ENCODE measurements at regions not wholly inside any gene's neighbourhood (a gene's known extent, or its start where the extent isn't known, plus 50 kb on each side); places are given as distances from the start of the nearest gene placed in this dataset.
"Not testable (repeated sequence)": the region's sequence is repeated elsewhere in the genome, so short reads cannot be mapped to it uniquely, and the experiment has no call there.

DNA sequence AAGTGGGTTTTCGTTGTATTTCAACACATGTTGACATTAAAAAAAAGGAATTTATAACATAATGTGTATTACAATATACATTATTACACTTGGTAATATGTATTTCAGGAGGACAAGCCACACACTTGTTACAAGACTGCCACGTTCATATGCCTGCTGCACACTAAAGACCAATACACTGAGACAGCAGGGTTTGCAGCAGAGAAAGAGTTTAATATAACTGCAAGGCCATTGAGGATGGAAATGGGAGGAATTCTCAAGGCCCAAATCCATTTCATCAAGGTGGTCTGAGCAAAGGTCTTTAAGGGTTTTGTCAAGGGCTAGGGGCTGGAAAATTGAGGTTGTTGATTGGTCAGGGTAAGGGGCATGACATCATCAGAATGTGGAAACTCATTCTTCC, 1017.8 kb upstream of the CDH10 start:
- DNase-seq (ENCODE audit: low read depth): no peak
- no peak overlapping the region for H3K4me3 ChIP-seq (ENCODE audit: low read depth, low read length)
- TF ChIP-seq, protein P1, sequence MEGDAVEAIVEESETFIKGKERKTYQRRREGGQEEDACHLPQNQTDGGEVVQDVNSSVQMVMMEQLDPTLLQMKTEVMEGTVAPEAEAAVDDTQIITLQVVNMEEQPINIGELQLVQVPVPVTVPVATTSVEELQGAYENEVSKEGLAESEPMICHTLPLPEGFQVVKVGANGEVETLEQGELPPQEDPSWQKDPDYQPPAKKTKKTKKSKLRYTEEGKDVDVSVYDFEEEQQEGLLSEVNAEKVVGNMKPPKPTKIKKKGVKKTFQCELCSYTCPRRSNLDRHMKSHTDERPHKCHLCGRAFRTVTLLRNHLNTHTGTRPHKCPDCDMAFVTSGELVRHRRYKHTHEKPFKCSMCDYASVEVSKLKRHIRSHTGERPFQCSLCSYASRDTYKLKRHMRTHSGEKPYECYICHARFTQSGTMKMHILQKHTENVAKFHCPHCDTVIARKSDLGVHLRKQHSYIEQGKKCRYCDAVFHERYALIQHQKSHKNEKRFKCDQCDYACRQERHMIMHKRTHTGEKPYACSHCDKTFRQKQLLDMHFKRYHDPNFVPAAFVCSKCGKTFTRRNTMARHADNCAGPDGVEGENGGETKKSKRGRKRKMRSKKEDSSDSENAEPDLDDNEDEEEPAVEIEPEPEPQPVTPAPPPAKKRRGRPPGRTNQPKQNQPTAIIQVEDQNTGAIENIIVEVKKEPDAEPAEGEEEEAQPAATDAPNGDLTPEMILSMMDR (IDR thresholded peaks at IDR 0.05; ENCODE audit: low read depth, low read length): no peak
- TF ChIP-seq POLR2A (IDR thresholded peaks at IDR 0.05; ENCODE audit: extremely low read depth, insufficient read length): no peak
- TF ChIP-seq MYC (IDR thresholded peaks at IDR 0.05; ENCODE audit: low read depth, low read length): no peak
- TF ChIP-seq, protein P2, sequence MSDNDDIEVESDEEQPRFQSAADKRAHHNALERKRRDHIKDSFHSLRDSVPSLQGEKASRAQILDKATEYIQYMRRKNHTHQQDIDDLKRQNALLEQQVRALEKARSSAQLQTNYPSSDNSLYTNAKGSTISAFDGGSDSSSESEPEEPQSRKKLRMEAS (IDR thresholded peaks at IDR 0.05; ENCODE audit: low read depth, low read length): no peak

DNA sequence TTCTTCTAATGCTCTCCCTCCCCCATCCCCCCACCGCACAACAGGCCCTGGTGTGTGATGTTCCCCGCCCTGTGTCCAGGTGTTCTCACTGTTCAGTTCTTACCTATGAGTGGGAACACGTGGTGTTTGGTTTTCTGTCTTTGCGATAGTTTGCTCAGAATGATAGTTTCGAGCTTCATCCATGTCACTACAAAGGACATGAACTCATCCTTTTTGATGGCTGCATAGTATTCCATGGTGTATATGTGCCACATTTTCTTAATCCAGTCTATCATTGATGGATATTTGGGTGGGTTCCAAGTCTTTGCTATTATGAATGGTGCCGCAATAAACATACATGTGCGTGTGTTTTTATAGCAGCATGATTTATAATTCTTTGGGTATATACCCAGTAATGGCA, 1005.5 kb upstream of the CDH10 start:
- H3K4me3 ChIP-seq (ENCODE audit: low read depth, low read length); DNase-seq (ENCODE audit: low read depth): not testable (repeated sequence)

DNA sequence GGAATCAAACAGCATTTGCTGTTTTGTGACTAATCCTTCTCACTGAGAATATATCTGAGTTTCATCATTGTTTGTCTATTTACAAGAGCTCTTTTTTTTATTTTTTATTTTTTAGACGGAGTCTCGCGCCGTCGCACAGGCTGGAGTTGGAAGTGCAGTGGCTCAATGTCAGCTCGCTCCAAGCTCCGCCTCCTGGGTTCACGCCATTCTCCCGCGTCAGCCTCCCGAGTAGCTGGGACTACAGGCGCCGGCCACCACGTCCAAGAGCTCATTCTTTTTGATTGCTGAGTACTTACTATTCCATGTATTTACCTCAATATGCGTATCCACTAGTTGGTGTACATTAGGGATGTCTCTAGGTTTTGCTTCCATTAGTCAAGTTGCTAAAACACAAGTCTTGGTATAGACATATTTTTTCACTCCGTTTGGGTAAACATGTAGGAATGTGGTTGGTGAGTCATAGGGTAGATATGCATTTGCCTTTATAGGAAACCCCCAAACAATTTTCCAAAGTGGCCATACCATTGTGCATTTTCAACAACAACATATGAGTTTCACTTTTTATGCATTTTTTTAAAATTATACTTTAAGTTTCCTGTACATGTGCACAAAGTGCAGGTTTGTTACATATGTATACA, 1005.0 kb upstream of the CDH10 start:
- no peak overlapping the region for H3K4me3 ChIP-seq (ENCODE audit: low read depth, low read length)
- no peak for DNase-seq (ENCODE audit: low read depth)
- TF ChIP-seq, protein P1 (IDR thresholded peaks at IDR 0.05; ENCODE audit: low read depth, low read length): no peak
- TF ChIP-seq, protein P2 (IDR thresholded peaks at IDR 0.05; ENCODE audit: low read depth, low read length): no peak
- TF ChIP-seq POLR2A (IDR thresholded peaks at IDR 0.05; ENCODE audit: extremely low read depth, insufficient read length) (no peak), MYC (IDR thresholded peaks at IDR 0.05; ENCODE audit: low read depth, low read length) (no peak)

DNA sequence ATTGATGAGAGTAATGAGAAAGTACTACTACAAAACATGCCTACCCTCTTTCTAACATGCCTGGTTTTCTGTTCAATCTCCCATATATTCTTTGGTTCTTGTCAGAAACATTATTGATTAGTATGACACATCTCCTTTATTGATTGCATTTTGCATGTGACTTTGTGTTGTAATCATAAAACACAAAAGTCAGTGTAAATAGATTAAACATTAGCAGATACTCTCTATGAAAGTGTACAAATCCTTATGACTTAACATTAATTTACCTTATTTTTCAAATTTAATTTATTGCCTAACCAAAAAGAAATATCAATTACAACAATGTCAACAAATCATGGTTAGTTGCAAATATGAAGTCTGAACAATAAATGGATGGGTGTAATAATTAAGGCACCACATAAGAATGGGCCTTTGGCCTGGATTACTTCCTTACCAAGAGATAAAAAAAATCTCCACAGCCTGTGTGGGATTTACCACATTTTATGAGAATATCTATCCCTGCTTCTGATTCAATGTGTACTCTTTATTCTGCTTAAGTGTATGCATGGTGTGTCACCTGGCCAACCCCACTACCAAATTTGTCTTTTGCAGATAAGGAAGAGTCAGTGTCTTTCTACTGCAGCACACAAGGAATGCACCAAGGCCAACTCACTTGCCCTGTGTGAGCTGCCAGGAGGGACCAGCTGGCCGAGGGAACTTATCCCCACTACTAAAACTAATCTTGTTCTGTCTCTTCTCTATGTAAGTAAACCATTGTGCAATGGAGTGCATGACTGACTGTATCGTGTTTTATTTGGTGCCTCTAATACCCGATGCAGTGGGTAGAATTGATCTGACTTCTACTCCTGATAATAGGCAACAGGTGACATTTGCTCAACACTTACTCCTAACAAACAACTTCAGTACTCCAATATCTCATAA, 1001.9 kb upstream of the CDH10 start:
- no peak for DNase-seq (ENCODE audit: low read depth)
- TF ChIP-seq, protein P1 (IDR thresholded peaks at IDR 0.05; ENCODE audit: low read depth, low read length): no peak

DNA sequence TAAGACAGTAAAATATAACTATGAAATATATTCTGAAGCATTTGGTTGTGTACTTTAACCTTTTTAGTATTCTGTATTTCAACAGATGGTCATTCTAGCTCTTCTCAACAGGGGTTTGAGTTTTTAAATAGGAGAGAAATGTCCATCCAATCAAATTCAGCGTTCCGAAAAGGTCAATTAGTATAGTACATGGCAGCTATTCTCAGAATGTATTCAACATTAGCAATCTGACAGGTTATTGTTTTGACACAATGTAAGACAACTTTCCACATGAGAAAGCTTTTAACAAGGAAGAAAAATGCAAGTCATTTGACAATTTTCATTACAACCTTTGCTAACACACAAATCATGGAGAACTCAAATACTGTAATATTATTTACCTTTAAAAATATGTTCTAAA, 996.3 kb upstream of the CDH10 start:
- H3K4me3 ChIP-seq (ENCODE audit: low read depth, low read length): no peak overlapping the region
- DNase-seq (ENCODE audit: low read depth): no peak
- TF ChIP-seq, protein P1 (IDR thresholded peaks at IDR 0.05; ENCODE audit: low read depth, low read length): no peak
- no peak for TF ChIP-seq MYC (IDR thresholded peaks at IDR 0.05; ENCODE audit: low read depth, low read length)
- TF ChIP-seq, protein P2 (IDR thresholded peaks at IDR 0.05; ENCODE audit: low read depth, low read length): no peak
- TF ChIP-seq POLR2A (IDR thresholded peaks at IDR 0.05; ENCODE audit: extremely low read depth, insufficient read length): no peak

More for the DNA sequence above, 1001.9 kb upstream of the CDH10 start:
- H3K4me3 ChIP-seq (ENCODE audit: low read depth, low read length): no peak overlapping the region

DNA sequence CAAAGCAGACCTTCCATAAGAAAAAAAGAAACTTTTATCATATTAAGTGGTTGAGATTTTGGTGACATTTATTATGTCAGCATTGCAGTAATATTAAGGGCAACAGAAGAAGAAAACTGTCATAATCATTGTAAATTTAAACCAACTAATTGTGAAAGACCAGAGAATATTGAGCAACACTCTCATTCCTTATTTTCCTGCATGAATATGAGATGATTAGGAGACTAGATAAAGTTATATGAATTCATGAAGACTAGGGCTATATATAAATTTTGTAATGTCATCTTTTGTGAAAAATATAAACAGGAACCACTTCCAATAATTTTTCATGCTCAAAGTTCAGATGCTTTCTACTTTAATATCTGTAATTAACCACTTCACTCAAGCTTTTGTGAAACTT, 974.5 kb upstream of the CDH10 start:
- TF ChIP-seq POLR2A (IDR thresholded peaks at IDR 0.05; ENCODE audit: extremely low read depth, insufficient read length) (no peak), MYC (IDR thresholded peaks at IDR 0.05; ENCODE audit: low read depth, low read length) (no peak)
- TF ChIP-seq, protein P1 (IDR thresholded peaks at IDR 0.05; ENCODE audit: low read depth, low read length): no peak
- TF ChIP-seq, protein P2 (IDR thresholded peaks at IDR 0.05; ENCODE audit: low read depth, low read length): no peak
- no peak overlapping the region for H3K4me3 ChIP-seq (ENCODE audit: low read depth, low read length)
- DNase-seq (ENCODE audit: low read depth): no peak

Measured in NB4 (cell line).